NOMO-1 (cell line): ENCODE measurements at regions not wholly inside any gene's neighbourhood (a gene's known extent, or its start where the extent isn't known, plus 50 kb on each side); places are given as distances from the start of the nearest gene placed in this dataset.

Experiments used
- DNase-seq, 2 experiments: peaks; one replicate each; lab custom pipeline; 2025; ENCODE audit not compliant: unreplicated experiment in 2 of 2; lab: John Stamatoyannopoulos, UW

- no peak for DNase-seq
These were observed 544.6 kb downstream of the SLITRK6 start for GRCh38 chr13:85254641-85255040.

- no peak for DNase-seq
These were observed 550.1 kb downstream of the SLITRK6 start for GRCh38 chr13:85249151-85249550.

GRCh38 chr13:85247780-85248179 lies 551.4 kb downstream of the SLITRK6 start:
- no peak for DNase-seq

GRCh38 chr13:85243831-85244230 lies 555.4 kb downstream of the SLITRK6 start:
- DNase-seq: no peak

- no peak for DNase-seq
These were observed 558.2 kb downstream of the SLITRK6 start for GRCh38 chr13:85241060-85241459.

- no peak for DNase-seq
These were observed 562.8 kb downstream of the SLITRK6 start for GRCh38 chr13:85236413-85236812.

- DNase-seq: no peak
These were observed 568.5 kb downstream of the SLITRK6 start for GRCh38 chr13:85230691-85231093.

GRCh38 chr13:85228692-85229091 lies 570.5 kb downstream of the SLITRK6 start:
- no peak for DNase-seq

GRCh38 chr13:85223883-85224656 lies 575.1 kb downstream of the SLITRK6 start:
- DNase-seq: no peak

GRCh38 chr13:85216576-85216975 lies 582.6 kb downstream of the SLITRK6 start:
- DNase-seq: no peak

- DNase-seq: no peak
These were observed 586.5 kb downstream of the SLITRK6 start for GRCh38 chr13:85212692-85213091.

- no peak for DNase-seq
These were observed 594.4 kb downstream of the SLITRK6 start for GRCh38 chr13:85204668-85205344.

- no peak for DNase-seq
These were observed 601.8 kb downstream of the SLITRK6 start for GRCh38 chr13:85197431-85197830.

GRCh38 chr13:85194482-85194881 lies 604.7 kb downstream of the SLITRK6 start:
- no peak for DNase-seq

GRCh38 chr13:85191996-85192718 lies 607.1 kb downstream of the SLITRK6 start:
- DNase-seq: no peak

- DNase-seq: no peak
These were observed 612.7 kb downstream of the SLITRK6 start for GRCh38 chr13:85186356-85187045.

- no peak for DNase-seq
These were observed 624.9 kb downstream of the SLITRK6 start for GRCh38 chr13:85174291-85174690.

GRCh38 chr13:85170372-85170771 lies 628.8 kb downstream of the SLITRK6 start:
- no peak for DNase-seq

GRCh38 chr13:85166891-85167290 lies 632.3 kb downstream of the SLITRK6 start:
- no peak for DNase-seq

- DNase-seq: no peak
These were observed 636.2 kb downstream of the SLITRK6 start for GRCh38 chr13:85163063-85163462.

GRCh38 chr13:85148009-85148408 lies 651.2 kb downstream of the SLITRK6 start:
- no peak for DNase-seq
